Keratinocyte (primary cell): ENCODE measurements at regions not wholly inside any gene's neighbourhood (a gene's known extent, or its start where the extent isn't known, plus 50 kb on each side); places are given as distances from the start of the nearest gene placed in this dataset.

Source experiments
- EZH2 ChIP-seq: IDR thresholded peaks from one replicate; pipeline ENCODE4 v1.6.1; 2012; ENCODE audit warnings: inconsistent platforms, mild to moderate bottlenecking, low read length, moderate library complexity
- TF ChIP-seq, protein P1 (sequence below), 3 experiments: IDR thresholded peaks in 1 of 3; conservative IDR thresholded peaks in 1 of 3; optimal IDR thresholded peaks in 1 of 3; 2 replicates in 2 of 3; 3 replicates in 1 of 3; pipeline versions ENCODE3 to v1.5.1; 2011; ENCODE audit warnings: low read length in 3 of 3, mild to moderate bottlenecking in 3 of 3, moderate library complexity in 2 of 3, control low read depth in 1 of 3, inconsistent platforms in 1 of 3; ENCODE audit not compliant: insufficient read depth in 2 of 3; ENCODE audit errors: extremely low read depth in 1 of 3

DNA sequence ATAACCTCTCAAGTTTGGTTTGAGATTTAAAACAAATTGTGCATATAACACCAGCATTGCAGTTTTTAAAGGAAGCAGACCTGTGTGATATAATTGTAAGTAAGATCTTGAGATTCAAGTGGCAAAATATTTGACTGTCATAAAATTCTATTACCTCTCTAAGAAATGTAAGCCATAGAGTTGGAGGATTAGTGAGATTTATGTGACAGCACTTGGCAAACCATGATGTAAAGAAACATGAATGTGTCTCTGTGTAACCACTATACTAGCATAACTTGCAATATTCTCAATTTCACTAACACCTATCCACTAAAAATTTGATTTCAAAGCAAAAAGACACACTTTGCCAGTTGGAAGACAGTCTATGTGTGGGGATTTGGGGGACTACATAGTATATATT, 190.2 kb upstream of the SSTR4 start:
- TF ChIP-seq, protein P1, sequence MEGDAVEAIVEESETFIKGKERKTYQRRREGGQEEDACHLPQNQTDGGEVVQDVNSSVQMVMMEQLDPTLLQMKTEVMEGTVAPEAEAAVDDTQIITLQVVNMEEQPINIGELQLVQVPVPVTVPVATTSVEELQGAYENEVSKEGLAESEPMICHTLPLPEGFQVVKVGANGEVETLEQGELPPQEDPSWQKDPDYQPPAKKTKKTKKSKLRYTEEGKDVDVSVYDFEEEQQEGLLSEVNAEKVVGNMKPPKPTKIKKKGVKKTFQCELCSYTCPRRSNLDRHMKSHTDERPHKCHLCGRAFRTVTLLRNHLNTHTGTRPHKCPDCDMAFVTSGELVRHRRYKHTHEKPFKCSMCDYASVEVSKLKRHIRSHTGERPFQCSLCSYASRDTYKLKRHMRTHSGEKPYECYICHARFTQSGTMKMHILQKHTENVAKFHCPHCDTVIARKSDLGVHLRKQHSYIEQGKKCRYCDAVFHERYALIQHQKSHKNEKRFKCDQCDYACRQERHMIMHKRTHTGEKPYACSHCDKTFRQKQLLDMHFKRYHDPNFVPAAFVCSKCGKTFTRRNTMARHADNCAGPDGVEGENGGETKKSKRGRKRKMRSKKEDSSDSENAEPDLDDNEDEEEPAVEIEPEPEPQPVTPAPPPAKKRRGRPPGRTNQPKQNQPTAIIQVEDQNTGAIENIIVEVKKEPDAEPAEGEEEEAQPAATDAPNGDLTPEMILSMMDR (optimal IDR thresholded peaks at IDR 0.05 in 1 of 3, IDR thresholded peaks at IDR 0.05 in 1 of 3, conservative IDR thresholded peaks at IDR 0.05 in 1 of 3; ENCODE audit: extremely low read depth in 1 of 3, insufficient read depth in 2 of 3, low read length in 3 of 3): no peak
- TF ChIP-seq EZH2: no peak
